SK-N-SH (cell line): ENCODE measurements at regions not wholly inside any gene's neighbourhood (a gene's known extent, or its start where the extent isn't known, plus 50 kb on each side); places are given as distances from the start of the nearest gene placed in this dataset.

Source experiments
- CTCF ChIP-seq: fragments of 200-600 bp; sonication (generic); IDR thresholded peaks from 2 replicates; pipeline ENCODE4 v1.6.1; 2017; ENCODE audit warnings: antibody characterized with exemption, mild to moderate bottlenecking, moderate library complexity
- GABPA ChIP-seq: IDR thresholded peaks from 2 replicates; pipeline ENCODE4 v1.4.0; 2012; ENCODE audit warnings: low read depth, mild to moderate bottlenecking
- POLR2AphosphoS5 ChIP-seq: IDR thresholded peaks from 2 replicates; pipeline ENCODE4 v1.6.1; 2012; ENCODE audit warnings: low read depth, low read length

GRCh38 chr5:143730112-143730801, 81.7 kb upstream of the HMHB1 start:
- TF ChIP-seq CTCF (no peak), POLR2AphosphoS5 (no peak), GABPA (no peak)
